ENCODE measurements at regions not wholly inside any gene's neighbourhood (a gene's known extent, or its start where the extent isn't known, plus 50 kb on each side); places are given as distances from the start of the nearest gene placed in this dataset.

DNA sequence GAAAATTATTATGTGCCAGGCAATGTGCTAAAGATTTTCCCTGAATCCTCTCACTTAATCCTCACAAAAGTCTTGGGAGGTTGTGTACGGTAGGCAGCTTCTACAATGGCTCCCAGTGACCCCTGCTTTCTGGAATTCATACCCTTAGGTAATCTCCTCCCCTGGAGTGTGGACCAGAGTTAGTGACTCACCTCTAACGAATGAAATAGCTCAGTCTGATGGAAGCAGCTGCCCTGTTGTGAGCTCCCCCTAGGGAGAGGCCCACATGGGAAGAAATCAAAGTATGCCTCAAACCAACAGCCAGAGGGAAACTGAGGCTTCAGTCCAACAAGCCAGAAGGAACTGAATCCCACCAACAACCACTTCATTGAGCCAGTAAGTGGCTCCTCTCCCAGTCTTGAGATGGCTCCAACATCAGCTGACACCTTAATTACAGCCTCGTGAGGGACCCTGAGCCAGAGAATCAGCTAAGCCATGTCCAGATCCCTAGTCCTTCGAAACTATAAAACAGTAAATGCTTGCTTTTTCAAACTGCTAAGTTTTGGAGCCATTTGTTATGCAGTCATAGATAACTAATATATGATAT is 98.9 kb upstream of the ISX start:
- TF ChIP-seq, protein P1, sequence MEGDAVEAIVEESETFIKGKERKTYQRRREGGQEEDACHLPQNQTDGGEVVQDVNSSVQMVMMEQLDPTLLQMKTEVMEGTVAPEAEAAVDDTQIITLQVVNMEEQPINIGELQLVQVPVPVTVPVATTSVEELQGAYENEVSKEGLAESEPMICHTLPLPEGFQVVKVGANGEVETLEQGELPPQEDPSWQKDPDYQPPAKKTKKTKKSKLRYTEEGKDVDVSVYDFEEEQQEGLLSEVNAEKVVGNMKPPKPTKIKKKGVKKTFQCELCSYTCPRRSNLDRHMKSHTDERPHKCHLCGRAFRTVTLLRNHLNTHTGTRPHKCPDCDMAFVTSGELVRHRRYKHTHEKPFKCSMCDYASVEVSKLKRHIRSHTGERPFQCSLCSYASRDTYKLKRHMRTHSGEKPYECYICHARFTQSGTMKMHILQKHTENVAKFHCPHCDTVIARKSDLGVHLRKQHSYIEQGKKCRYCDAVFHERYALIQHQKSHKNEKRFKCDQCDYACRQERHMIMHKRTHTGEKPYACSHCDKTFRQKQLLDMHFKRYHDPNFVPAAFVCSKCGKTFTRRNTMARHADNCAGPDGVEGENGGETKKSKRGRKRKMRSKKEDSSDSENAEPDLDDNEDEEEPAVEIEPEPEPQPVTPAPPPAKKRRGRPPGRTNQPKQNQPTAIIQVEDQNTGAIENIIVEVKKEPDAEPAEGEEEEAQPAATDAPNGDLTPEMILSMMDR (IDR thresholded peaks at IDR 0.05), result no peak
- TF ChIP-seq EZH2 (IDR thresholded peaks at IDR 0.05; ENCODE audit: borderline replicate concordance, insufficient read depth, low read depth, low read length, poor library complexity, severe bottlenecking), result no peak

Measured in B cell (primary cell).